Stimulated activated CD4-positive, alpha-beta T cell treated with anti-CD3 and anti-CD28 coated beads, Interleukin-15, amount 100 ng/mL, for 48 hours (primary cell): ENCODE measurements at regions not wholly inside any gene's neighbourhood (a gene's known extent, or its start where the extent isn't known, plus 50 kb on each side); places are given as distances from the start of the nearest gene placed in this dataset.

ENCODE experiments used
- DNase-seq, 2 donors: peaks; one replicate each; pipeline ENCODE4 v3.0.0-alpha.2; 2020; ENCODE audit warnings: low read depth in 2 of 2

- no peak for DNase-seq
Measured at GRCh38 chr4:62269918-62270317, 1069.8 kb downstream of the ADGRL3 start.

- no peak for DNase-seq
Measured at GRCh38 chr4:62263454-62263853, 1063.3 kb downstream of the ADGRL3 start.

GRCh38 chr4:62262676-62263075, 1062.5 kb downstream of the ADGRL3 start:
- no peak for DNase-seq

GRCh38 chr4:62260254-62260653, 1060.1 kb downstream of the ADGRL3 start:
- DNase-seq = no peak

GRCh38 chr4:62256479-62256878, 1056.4 kb downstream of the ADGRL3 start:
- DNase-seq = no peak

DNA sequence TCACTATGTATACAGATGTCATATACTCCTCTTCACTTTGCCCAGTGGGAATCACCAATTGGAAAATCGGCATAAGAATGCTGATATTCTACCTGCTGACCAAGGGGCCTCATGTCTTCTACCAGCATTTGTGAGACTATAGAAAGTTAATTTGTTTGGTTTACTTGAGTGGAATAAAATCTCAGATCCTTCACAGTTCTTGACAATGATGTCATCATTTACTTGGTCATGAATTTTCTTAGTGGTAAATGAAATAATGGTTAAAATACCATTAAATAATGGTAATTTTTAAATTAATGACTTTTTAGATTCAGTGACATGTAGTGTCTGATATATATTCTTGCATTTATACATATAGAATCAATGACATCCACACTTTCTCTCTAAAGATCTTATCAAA, 1052.6 kb downstream of the ADGRL3 start:
- no peak for DNase-seq

GRCh38 chr4:62250100-62250499, 1050.0 kb downstream of the ADGRL3 start:
- no peak for DNase-seq

GRCh38 chr4:62243895-62244294, 1043.8 kb downstream of the ADGRL3 start:
- DNase-seq = no peak

DNA sequence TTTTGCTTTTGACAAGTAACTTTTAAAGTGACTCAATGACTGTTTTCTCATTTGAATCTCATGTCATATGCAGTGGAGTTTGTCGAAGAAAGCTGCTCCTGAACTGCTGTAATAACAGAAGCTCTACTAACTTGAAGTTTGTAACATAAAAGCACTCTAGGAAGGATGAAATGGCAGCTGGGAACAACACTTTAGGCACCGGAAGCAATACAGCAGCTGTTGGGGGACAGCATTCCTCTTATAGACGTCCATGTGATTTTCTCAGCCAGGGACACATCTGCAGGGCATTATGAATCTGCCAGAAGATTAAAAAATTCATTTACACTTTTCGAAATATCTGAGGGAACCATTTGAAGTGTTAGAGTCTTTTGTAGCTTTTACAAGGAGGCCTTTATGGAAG, 1035.8 kb downstream of the ADGRL3 start:
- no peak for DNase-seq

- DNase-seq = no peak
Measured at GRCh38 chr4:62232814-62233213, 1032.7 kb downstream of the ADGRL3 start.

- DNase-seq = no peak
Measured at GRCh38 chr4:62231994-62232393, 1031.9 kb downstream of the ADGRL3 start.

- no peak for DNase-seq
Measured at GRCh38 chr4:62226082-62226481, 1026.0 kb downstream of the ADGRL3 start.

DNA sequence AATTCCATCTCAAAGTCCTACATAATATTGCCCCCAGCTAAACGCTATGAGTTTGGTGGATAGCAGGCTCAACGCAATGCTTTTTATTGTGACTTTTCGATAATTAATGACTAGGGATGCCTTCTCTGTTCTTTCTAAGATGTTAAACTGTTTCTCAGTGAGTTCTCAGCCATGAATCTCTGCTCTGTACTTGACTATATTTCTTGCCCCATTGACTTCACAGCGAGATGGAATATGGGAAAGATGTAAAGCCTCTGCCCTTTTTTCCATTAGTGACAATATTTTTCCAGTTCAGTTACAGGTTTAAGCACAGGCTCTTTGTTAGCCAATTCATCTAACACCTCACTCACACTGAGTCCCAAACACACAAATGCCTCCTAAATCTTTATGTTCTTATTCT, 1022.0 kb downstream of the ADGRL3 start:
- no peak for DNase-seq

GRCh38 chr4:62210486-62210885, 1010.4 kb downstream of the ADGRL3 start:
- no peak for DNase-seq

DNA sequence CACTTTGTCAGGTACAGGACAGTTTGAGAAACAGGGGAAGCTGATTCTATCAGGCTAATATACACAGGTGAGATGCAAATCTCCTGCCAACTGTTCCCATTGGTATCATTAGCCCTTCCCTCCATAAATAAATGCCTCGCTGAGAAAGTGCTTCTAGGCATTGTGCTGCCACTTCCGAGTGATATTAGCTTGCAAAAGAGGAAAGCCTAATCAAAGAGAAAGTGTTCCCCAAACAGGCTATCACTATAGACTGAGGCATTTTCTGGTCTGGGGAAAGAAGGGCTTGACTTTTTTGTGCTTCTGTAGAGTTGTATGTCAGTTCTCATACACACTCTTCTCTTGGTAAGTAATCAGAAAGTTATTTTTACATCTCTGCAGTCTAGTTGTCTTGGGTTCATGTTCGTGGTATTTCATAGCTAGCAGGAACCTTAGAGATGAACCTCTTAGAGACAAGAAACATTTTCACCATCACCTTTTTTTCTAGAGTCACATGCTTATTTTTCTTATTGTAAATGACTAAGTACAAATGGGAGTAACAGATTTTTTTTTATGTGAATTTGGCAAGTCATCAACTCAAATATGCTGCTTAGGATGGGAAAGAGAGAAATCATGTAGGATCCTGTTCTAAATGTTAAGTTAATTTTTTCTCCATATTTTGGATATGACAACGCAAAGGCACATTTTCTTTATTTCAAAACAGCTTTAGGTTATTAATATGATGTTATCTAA, 1009.8 kb downstream of the ADGRL3 start:
- no peak for DNase-seq

DNA sequence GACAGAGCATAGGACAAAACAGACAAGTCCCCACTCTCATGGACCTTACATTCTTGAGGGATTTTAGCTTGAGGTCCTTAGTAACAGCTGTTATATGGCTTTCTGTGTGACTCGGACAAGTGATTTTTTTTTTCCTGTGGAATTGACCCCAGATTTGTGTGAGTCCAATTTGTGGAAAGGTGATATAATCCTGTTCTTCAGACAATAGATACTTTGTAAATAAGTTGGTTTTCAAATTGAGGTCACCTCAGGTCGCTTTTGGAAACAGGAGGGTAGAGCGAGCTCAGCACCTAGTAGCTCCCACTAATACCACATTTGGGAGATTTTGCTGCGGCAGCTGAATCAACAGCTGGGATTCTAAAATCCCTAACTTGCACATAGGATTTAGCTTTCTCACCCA, 1008.8 kb downstream of the ADGRL3 start:
- DNase-seq = no peak

GRCh38 chr4:62204136-62204535, 1004.0 kb downstream of the ADGRL3 start:
- no peak for DNase-seq

DNA sequence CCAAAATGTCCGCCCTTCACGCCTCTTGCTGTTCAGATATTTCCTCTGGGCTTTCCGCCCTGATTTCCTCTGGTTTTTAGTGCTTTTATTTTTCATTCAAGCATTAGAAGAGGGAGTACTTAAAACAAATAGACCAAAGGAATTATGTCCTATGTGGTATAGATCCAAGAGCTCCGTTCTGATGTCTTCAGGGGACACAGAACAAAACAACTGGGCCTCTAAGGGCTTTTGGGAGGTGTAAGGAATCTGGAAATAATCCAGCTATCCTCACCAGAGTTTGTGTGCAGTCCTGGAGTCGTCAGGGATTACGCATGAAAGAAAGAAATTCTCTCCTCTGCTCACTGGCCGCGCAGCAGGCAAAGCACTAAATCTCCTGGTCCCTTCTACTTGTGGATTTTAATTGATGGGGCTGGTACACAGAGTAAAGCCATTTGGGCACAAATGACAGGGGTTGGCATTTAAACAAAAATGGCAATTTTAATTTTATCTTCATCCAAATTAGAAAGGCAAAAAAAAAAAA, 999.2 kb downstream of the ADGRL3 start:
- DNase-seq = no peak

DNA sequence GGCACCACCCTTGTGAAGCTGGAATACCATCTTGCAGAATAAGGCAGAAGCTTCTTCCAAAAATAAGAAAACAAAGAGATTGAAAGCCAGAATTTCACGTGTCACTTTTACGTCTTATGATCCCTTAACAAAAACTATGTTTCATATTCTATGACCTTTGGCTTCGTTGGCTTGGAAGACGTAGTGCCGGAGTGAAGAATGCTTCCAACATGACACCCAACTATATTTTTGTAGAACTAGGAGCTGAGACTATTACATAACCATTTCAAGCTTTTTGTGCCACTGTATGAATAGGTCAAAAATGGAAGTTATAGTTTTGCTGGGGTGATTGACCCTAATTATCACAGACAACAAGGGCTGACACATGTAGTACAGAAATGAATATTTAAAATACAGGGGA, 996.2 kb downstream of the ADGRL3 start:
- DNase-seq = no peak

- no peak for DNase-seq
Measured at GRCh38 chr4:62194342-62194741, 994.2 kb downstream of the ADGRL3 start.

DNA sequence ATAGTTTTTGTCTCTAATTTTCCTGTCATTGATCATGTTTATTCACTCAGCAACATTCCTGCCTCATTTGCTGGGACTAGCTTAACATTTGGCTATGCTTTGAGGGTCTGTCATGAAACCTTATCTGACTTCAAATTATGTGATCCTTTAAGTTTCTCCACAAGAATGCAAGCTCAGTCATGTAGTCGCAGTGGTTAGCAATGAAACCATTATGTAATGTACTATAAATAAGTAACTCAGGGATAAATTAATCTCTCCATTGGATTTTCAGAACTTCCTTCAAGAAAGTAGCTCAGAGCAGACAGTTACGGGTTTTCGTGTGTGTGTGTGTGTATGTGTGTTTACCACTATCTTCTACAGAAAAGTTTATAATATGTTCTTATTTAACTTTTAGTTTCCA, 993.6 kb downstream of the ADGRL3 start:
- DNase-seq = no peak

DNA sequence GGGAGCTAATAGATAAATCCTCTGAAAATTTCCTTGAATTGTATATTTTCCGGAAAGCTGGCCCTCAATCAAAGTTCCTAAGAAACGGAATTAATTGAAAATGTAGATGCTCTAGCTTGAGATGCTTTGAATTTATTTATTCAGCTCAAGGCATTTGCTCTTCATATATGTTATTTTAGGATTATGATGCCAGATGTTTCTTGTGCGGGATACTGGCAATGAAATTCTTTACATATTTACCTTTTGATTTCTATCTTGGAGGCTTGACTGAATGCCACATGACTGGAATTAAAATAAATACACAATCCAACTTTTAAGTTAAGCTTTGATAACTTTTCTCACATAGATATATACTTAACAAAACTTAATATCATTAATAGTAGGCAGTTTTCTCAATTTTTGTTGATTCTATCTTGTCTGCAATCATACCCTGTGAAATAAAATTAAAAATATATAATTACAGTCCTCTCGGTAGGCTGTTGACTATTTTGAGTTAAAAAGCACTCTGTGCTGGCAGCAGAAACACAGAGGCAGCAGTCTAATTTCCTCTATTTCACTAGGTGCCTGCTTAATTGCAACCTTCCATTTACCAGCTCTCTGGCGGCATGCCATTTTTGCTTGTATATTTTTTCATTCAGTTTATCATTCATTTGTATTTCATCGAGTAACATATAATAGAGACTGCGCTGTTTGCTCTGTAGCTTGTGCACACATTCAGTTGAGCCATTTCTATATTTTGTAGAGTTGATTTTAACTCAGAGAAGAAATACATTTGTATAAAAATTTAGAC, 991.5 kb downstream of the ADGRL3 start:
- DNase-seq = no peak

DNA sequence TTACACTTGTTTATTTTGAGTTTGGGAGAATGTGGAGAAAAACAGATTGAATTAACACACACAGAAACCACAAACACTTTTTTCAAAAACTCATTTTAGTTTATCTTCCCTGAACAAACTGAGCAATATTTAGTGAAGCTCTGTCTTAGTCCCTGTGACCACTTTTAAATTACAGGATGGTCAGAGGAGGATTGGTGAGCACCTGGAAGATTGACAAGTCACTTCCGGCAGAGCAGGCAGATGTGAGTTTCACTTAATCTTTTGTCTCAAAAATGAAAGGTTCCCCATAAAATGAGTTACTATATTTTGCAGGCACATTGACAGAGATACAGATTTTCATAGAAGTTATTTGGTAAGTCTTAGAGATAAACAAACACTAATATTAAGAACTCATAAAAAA, 970.1 kb downstream of the ADGRL3 start:
- no peak for DNase-seq
